ENCODE measurements at regions not wholly inside any gene's neighbourhood (a gene's known extent, or its start where the extent isn't known, plus 50 kb on each side); places are given as distances from the start of the nearest gene placed in this dataset.

DNA sequence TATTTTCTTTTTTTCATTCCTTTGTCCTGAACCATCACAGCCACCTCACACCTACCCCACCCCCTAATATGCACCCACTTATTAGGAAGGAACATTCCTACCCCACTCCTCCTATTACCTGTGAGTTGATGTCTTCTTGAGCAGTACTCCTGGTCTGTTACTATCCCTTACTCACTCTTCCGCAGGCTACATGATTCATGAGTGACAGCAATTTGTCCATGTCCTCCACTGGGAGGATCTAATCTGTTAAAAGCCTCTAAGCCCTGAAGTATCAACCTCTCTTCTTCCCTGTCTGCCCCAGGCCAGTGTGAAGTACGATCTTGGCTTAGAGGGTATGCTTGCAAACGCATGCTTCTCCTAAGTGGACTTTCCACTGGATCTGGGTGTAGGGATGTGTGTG is 75.6 kb upstream of the RFX8 start:
- DNase-seq, result no peak

- DNase-seq, result no peak
Measured at GRCh38 chr2:101549371-101549770, 74.5 kb upstream of the RFX8 start.

DNA sequence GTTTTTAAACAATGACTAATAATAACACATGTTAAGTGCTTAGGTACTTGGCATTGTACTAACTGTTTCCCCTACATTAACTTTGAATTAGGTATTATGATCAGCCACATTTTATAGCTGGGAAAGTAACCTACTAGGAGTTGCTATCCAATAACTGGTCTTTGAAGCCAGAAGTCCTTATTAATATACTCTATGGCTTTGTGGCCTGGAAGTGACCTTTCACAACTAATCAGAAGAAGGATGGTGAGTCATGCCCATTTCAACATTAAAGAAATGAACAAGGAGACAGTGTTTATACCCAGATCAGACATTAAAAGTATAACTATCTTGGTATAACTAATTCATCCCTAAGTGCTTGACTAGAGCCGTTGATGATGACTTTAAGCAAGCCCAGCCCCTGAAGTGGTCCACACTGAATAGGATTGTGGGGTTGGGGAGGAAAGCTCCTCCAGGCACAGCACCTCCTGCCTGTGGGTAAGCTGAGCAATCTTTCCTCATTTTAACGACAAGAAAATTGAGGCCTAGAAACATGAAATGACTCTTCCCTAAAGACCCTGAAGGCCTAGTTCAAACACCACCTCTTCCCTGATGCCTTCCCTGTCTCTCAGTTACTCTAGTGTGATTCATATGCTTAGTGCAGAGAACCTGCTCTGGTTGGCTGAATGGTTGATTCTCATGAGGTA is 71.6 kb upstream of the RFX8 start:
- DNase-seq, result no peak

GRCh38 chr2:101545950-101546349 is 71.0 kb upstream of the RFX8 start:
- no peak for DNase-seq

DNA sequence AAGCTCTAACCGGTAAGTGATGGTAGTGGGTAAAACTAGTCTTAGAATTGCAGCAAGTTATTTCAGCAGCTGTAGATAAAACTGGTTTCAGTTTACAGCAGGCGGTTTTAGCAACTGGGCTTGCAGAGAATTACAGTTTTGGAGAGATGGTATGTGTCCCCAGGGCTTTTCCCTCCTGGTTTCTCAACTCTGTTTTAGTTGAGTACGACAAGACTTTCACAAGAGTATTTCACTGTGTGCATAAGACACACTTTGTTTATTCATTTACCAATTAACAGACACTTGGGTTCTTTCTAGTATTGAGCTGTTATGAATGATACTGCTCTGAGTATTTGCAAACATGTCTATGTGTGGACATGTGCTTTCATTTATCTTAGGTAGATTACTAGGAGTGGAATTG is 65.6 kb upstream of the RFX8 start:
- DNase-seq, result no peak

GRCh38 chr2:101538076-101538475 is 63.2 kb upstream of the RFX8 start:
- no peak for DNase-seq

DNA sequence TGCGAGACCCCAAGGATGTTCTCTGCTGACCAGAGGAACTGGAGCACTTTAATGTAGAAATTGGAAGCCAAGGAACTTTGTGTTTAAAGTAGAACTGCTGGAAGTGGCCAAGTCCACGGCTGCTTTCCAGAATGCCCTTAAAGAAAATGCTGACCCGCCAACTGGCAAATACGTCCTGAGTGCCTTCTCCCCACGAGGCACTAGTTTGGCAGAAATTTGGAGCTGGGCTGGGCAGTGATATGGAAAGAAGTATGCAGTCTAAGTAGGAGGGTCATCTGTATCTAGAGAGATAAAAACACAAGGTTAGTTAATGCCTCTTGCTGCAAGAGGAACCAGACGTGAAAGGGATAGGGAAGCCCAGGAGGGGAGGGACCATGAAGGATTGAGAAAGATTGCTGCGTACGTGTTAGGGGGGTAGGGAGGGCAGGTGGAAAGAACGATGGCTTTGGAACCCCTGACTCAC is 59.3 kb upstream of the RFX8 start:
- no peak for DNase-seq

DNA sequence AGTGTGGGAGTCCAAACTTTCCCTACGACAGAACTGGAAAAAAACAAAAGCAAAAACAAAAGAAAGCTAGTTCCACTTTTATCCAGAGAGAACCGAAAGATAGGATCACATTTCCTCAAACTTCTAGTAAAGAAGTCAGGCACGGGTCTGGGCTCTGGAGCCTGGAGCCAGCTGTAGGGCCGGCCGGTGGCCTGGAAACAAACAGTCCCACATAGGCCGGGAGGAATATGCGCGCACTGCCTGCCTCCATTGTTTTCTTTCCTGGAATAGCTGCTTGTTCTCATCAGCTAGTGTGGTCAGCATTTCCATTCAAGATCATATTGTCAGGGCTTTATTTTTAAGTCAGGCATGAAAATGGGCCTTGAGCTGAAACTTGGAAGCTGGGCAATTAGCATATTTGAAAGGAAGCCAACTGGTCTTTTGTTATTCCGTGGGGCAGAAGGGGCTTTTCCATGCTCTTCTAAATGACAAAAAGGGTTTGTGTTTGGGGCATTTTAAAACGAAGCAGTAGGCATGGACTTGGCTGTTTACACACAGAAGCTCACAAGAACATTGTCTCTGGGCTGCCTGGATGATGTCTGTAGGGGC is 58.7 kb upstream of the RFX8 start:
- DNase-seq, result no peak

DNA sequence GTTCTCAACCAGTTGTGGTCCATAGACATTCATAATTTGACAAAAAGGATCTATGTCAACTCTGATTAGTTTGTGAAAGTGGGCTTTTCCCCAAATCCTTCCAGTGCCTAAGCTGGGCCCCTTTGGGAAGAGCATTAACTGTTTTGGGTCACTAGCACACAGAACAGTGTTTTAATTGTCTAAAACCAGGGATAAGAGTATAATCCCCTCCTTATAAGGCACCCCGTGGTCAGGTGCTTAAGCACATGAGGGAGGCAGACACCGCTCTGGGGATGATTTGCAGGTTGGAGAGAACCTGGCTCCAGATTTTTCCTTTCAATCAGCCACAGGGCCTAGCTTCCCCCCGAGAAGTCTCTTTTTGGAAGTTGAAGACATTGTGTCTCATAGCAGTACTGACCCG is 53.6 kb upstream of the RFX8 start:
- no peak for DNase-seq

- DNase-seq, result no peak
Measured at GRCh38 chr2:101524806-101525430, 50.0 kb upstream of the RFX8 start.
